Left colon (tissue), 2 donors: ENCODE measurements at regions not wholly inside any gene's neighbourhood (a gene's known extent, or its start where the extent isn't known, plus 50 kb on each side); places are given as distances from the start of the nearest gene placed in this dataset.

Source experiments
- ATAC-seq: fragments of 200-7000 bp; cut with Tn5 transposase; one replicate; pipeline ENCODE4 v1.9.1; 2020; ENCODE audit warnings: mild to moderate bottlenecking, moderate library complexity
- DNase-seq, 2 donors: peaks; one replicate each; pipeline ENCODE4 v3.0.0-alpha.2; 2020
- intact Hi-C, 2 donors: fragments of 100-400 bp; cut with DNase I in 1 of 2; cut with micrococcal nuclease in 1 of 2; formaldehyde crosslinking; loops; one replicate each; pipeline versions ENCODE4 v1.11.2 to v1.14.0; 2022; cut with DNase I, micrococcal nuclease
- donor health status: DM: no; HTN: no; CAD: no.
- donor health status: DM: yes; HTN: yes; CAD: no.

GRCh38 chr4:123286903-123287466, 109.6 kb upstream of the SPRY1 start:
- ATAC-seq: no peak
- intact Hi-C loops: no loop called here
- DNase-seq: no peak

- intact Hi-C loops: no loop called here
- no peak for DNase-seq
Measured at GRCh38 chr4:123288309-123289025, 108.1 kb upstream of the SPRY1 start.

GRCh38 chr4:123291329-123291728, 105.3 kb upstream of the SPRY1 start:
- intact Hi-C loops: no loop called here
- DNase-seq (no peak), ATAC-seq (no peak)

More at GRCh38 chr4:123288309-123289025, 108.1 kb upstream of the SPRY1 start:
- ATAC-seq: peak; percentile 68

- intact Hi-C loops: no loop called here
- ATAC-seq (no peak), DNase-seq (no peak)
Measured at GRCh38 chr4:123297836-123298235, 98.8 kb upstream of the SPRY1 start.

GRCh38 chr4:123298261-123298660, 98.3 kb upstream of the SPRY1 start:
- DNase-seq: no peak
- no peak for ATAC-seq
- intact Hi-C loops: no loop called here

GRCh38 chr4:123298801-123299200, 97.8 kb upstream of the SPRY1 start:
- intact Hi-C loops: no loop called here
- no peak for ATAC-seq
- no peak for DNase-seq

GRCh38 chr4:123299212-123299691, 97.3 kb upstream of the SPRY1 start:
- no peak for ATAC-seq
- intact Hi-C loops: no loop called here
- DNase-seq: no peak

- ATAC-seq: peak; percentile 60
- intact Hi-C loops: no loop called here
- DNase-seq: no peak
Measured at GRCh38 chr4:123300222-123301039, 96.2 kb upstream of the SPRY1 start.

- ATAC-seq (no peak), DNase-seq (no peak)
- intact Hi-C loops: no loop called here
Measured at GRCh38 chr4:123301923-123302322, 94.7 kb upstream of the SPRY1 start.

- DNase-seq: no peak
- ATAC-seq: no peak
Measured at GRCh38 chr4:123304151-123304964, 92.2 kb upstream of the SPRY1 start.

GRCh38 chr4:123305736-123306135, 90.9 kb upstream of the SPRY1 start:
- no peak for DNase-seq
- intact Hi-C loops: no loop called here

More at GRCh38 chr4:123304151-123304964, 92.2 kb upstream of the SPRY1 start:
- intact Hi-C loops: no loop called here

GRCh38 chr4:123306769-123307168, 89.8 kb upstream of the SPRY1 start:
- no peak for ATAC-seq
- intact Hi-C loops: no loop called here
- no peak for DNase-seq

More at GRCh38 chr4:123305736-123306135, 90.9 kb upstream of the SPRY1 start:
- ATAC-seq: no peak

GRCh38 chr4:123308667-123309066, 87.9 kb upstream of the SPRY1 start:
- DNase-seq: no peak
- ATAC-seq: no peak
- intact Hi-C loops: no loop called here

GRCh38 chr4:123312116-123312515, 84.5 kb upstream of the SPRY1 start:
- no peak for ATAC-seq
- no peak for DNase-seq
- intact Hi-C loops: no loop called here

- ATAC-seq (no peak), DNase-seq (no peak)
- intact Hi-C loops: no loop called here
Measured at GRCh38 chr4:123312951-123313592, 83.5 kb upstream of the SPRY1 start.

- ATAC-seq: no peak
Measured at GRCh38 chr4:123315617-123316016, 81.0 kb upstream of the SPRY1 start.

GRCh38 chr4:123317211-123317610, 79.4 kb upstream of the SPRY1 start:
- intact Hi-C loops: no loop called here
- DNase-seq (no peak), ATAC-seq (no peak)

More at GRCh38 chr4:123315617-123316016, 81.0 kb upstream of the SPRY1 start:
- no peak for DNase-seq
- intact Hi-C loops: no loop called here

- ATAC-seq (no peak), DNase-seq (no peak)
- intact Hi-C loops: no loop called here
Measured at GRCh38 chr4:123319639-123320038, 77.0 kb upstream of the SPRY1 start.
